Suprapubic skin (tissue), 4 donors: ENCODE measurements at regions not wholly inside any gene's neighbourhood (a gene's known extent, or its start where the extent isn't known, plus 50 kb on each side); places are given as distances from the start of the nearest gene placed in this dataset.

Source experiments
- DNase-seq, 2 donors: peaks; one replicate each; pipeline ENCODE4 v3.0.0-alpha.2; 2019; ENCODE audit warnings: low spot score in 2 of 2
- H3K27ac ChIP-seq: fragments of 200-600 bp; sonication (generic); one replicate; pipeline ENCODE4 v1.5.1; 2019
- H3K27me3 ChIP-seq: fragments of 200-600 bp; sonication (generic); one replicate; pipeline ENCODE4 v1.5.1; 2019
- H3K36me3 ChIP-seq: fragments of 200-600 bp; sonication (generic); one replicate; pipeline ENCODE4 v1.5.1; 2019
- H3K4me1 ChIP-seq: fragments of 200-600 bp; sonication (generic); one replicate; pipeline ENCODE4 v1.5.1; 2019
- H3K4me3 ChIP-seq: fragments of 200-600 bp; sonication (generic); one replicate; pipeline ENCODE4 v1.5.1; 2019; ENCODE audit warnings: mild to moderate bottlenecking
- H3K9me3 ChIP-seq: fragments of 200-600 bp; sonication (generic); one replicate; pipeline ENCODE4 v1.5.1; 2019
- EP300 ChIP-seq: sonication (generic); formaldehyde crosslinking; IDR thresholded peaks from one replicate; pipeline ENCODE4 v1.6.1; 2017; ENCODE audit warnings: antibody characterized with exemption
- POLR2A ChIP-seq, 2 donors: fragments of 450-650 bp; IDR thresholded peaks; one replicate each; pipeline ENCODE4 v1.6.1; 2017; ENCODE audit warnings: antibody characterized with exemption in 2 of 2, mild to moderate bottlenecking in 2 of 2, moderate library complexity in 2 of 2
- POLR2AphosphoS5 ChIP-seq, 3 donors: sonication (generic); formaldehyde crosslinking; IDR thresholded peaks; one replicate each; pipeline ENCODE4 v1.6.1; 2017; ENCODE audit warnings: antibody characterized with exemption in 3 of 3
- WGBS: methylation state at CpG from one replicate; pipeline ENCODE4 v1.1.5; 2018; 5-methylcytosine and 5-hydroxymethylcytosine counted together
- TF ChIP-seq, protein P1 (sequence below), 2 donors: fragments of 200-600 bp in 1 of 2; fragments of 450-650 bp in 1 of 2; sonication (generic) in 1 of 2; IDR thresholded peaks; one replicate each; pipeline ENCODE4 v1.5.1; 2016 to 2019; ENCODE audit warnings: antibody characterized with exemption in 2 of 2, mild to moderate bottlenecking in 1 of 2, moderate library complexity in 1 of 2

DNA sequence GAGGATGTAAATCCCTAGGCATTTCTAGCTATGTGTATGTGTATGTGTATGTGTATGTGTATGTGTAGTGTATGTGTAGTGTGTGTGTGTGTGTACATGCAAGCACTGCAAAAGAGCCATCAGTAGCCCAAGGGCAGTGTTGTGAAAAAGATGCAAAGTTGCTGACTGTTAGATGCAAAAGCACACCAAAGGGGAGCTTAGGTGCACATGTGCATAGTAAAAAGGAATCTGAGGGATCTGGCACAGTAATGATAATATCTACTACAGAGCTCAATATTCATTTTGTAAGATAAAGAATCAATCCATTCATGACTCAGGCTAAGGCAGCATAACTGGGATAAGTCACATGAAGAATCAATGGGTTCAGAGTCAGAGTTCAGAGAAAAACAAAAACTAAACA is 80.2 kb downstream of the TMEM47 start:
- Histone ChIP-seq H3K4me1 (no peaks in the 10 kb centered on the region), H3K27me3 (no peaks in the 10 kb centered on the region), H3K36me3 (no peaks in the 10 kb centered on the region), H3K27ac (no peak overlapping the region), H3K4me3 (no peak overlapping the region), H3K9me3 (no peaks in the 10 kb centered on the region)
- TF ChIP-seq EP300, result no peak
- TF ChIP-seq, protein P1, sequence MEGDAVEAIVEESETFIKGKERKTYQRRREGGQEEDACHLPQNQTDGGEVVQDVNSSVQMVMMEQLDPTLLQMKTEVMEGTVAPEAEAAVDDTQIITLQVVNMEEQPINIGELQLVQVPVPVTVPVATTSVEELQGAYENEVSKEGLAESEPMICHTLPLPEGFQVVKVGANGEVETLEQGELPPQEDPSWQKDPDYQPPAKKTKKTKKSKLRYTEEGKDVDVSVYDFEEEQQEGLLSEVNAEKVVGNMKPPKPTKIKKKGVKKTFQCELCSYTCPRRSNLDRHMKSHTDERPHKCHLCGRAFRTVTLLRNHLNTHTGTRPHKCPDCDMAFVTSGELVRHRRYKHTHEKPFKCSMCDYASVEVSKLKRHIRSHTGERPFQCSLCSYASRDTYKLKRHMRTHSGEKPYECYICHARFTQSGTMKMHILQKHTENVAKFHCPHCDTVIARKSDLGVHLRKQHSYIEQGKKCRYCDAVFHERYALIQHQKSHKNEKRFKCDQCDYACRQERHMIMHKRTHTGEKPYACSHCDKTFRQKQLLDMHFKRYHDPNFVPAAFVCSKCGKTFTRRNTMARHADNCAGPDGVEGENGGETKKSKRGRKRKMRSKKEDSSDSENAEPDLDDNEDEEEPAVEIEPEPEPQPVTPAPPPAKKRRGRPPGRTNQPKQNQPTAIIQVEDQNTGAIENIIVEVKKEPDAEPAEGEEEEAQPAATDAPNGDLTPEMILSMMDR (IDR thresholded peaks at IDR 0.05), result no peak
- no peak for TF ChIP-seq POLR2A (IDR thresholded peaks at IDR 0.05)
- TF ChIP-seq POLR2AphosphoS5 (IDR thresholded peaks at IDR 0.05), result no peak
- no peak for DNase-seq

- Histone ChIP-seq H3K36me3 (no peaks in the 10 kb centered on the region), H3K27me3 (no peaks in the 10 kb centered on the region), H3K4me3 (no peak overlapping the region), H3K27ac (no peak overlapping the region), H3K9me3 (no peaks in the 10 kb centered on the region), H3K4me1 (no peaks in the 10 kb centered on the region)
- WGBS, result 31% methylated on average over 2 of the region's 2 CpGs
- no peak for DNase-seq
- TF ChIP-seq, protein P1 (IDR thresholded peaks at IDR 0.05), result no peak
- no peak for TF ChIP-seq POLR2A (IDR thresholded peaks at IDR 0.05)
- no peak for TF ChIP-seq POLR2AphosphoS5 (IDR thresholded peaks at IDR 0.05)
These were observed 91.1 kb downstream of the TMEM47 start for GRCh38 chrX:34565981-34566380.

GRCh38 chrX:34563804-34564203 is 93.3 kb downstream of the TMEM47 start:
- Histone ChIP-seq H3K27ac (no peak overlapping the region), H3K36me3 (no peaks in the 10 kb centered on the region), H3K4me3 (no peak overlapping the region), H3K9me3 (no peaks in the 10 kb centered on the region), H3K27me3 (no peaks in the 10 kb centered on the region), H3K4me1 (no peaks in the 10 kb centered on the region)
- TF ChIP-seq POLR2AphosphoS5 (IDR thresholded peaks at IDR 0.05), result no peak
- 58% methylated on average over 1 of the region's 1 CpG for WGBS
- DNase-seq, result no peak

GRCh38 chrX:34563061-34563460 is 94.0 kb downstream of the TMEM47 start:
- H3K36me3 ChIP-seq, result no peaks in the 10 kb centered on the region
- TF ChIP-seq POLR2A (IDR thresholded peaks at IDR 0.05) (no peak), EP300 (no peak), POLR2AphosphoS5 (IDR thresholded peaks at IDR 0.05) (no peak)
- TF ChIP-seq, protein P1 (IDR thresholded peaks at IDR 0.05), result no peak
- H3K27ac ChIP-seq, result no peak overlapping the region
- H3K9me3 ChIP-seq, result no peaks in the 10 kb centered on the region
- no peaks in the 10 kb centered on the region for H3K4me1 ChIP-seq
- 40% methylated on average over 2 of the region's 2 CpGs for WGBS
- no peak for DNase-seq
- H3K4me3 ChIP-seq, result no peak overlapping the region
- no peaks in the 10 kb centered on the region for H3K27me3 ChIP-seq

DNA sequence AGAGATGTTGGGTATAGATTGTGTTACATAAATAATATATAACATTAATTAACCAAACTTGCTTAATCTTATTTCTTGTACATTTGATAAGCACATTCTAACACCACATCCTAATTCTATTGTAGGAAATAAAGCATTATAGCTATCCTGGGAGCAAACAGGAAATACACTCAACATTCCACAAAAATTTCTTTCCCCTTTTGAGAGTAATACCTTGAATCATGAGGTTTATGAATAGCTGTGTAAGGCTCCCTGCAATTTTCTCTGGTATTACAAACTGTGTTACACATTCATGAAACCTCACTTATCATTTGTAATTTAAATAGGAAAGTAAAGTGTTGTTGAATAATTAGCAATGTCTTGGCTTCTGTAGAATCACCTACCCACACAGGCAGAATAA is 95.1 kb downstream of the TMEM47 start:
- no peaks in the 10 kb centered on the region for H3K9me3 ChIP-seq
- no peak for DNase-seq
- no peaks in the 10 kb centered on the region for H3K36me3 ChIP-seq
- TF ChIP-seq, protein P1 (IDR thresholded peaks at IDR 0.05), result no peak
- TF ChIP-seq POLR2A (IDR thresholded peaks at IDR 0.05) (no peak), EP300 (no peak), POLR2AphosphoS5 (IDR thresholded peaks at IDR 0.05) (no peak)
- no peak overlapping the region for H3K27ac ChIP-seq
- H3K4me3 ChIP-seq, result no peak overlapping the region
- no peaks in the 10 kb centered on the region for H3K27me3 ChIP-seq
- no peaks in the 10 kb centered on the region for H3K4me1 ChIP-seq

DNA sequence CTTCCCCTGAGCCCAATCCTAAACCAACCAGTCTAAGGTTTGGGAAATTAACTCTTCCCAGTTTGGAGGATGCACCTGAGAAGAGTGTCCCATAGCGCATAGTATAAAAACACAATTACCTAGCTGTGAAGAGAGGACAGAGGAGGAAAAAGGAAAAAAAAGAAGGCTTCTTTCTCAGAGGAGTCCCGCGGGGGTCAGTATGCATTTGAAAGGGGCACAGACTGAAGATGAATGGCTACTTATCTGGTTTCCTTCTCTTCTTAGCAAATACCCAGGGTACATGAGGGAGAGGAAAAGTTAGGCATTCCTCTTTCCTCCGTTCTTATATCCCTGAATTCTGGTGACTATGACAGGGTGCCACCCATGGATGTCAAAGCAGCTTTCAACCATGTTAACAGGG is 96.9 kb downstream of the TMEM47 start:
- Histone ChIP-seq H3K27ac (no peak overlapping the region), H3K4me1 (no peaks in the 10 kb centered on the region), H3K9me3 (no peaks in the 10 kb centered on the region), H3K27me3 (no peaks in the 10 kb centered on the region), H3K4me3 (no peak overlapping the region), H3K36me3 (no peaks in the 10 kb centered on the region)
- WGBS, result 51% methylated on average over 4 of the region's 4 CpGs
- TF ChIP-seq POLR2A (IDR thresholded peaks at IDR 0.05) (no peak), EP300 (no peak), POLR2AphosphoS5 (IDR thresholded peaks at IDR 0.05) (no peak)
- TF ChIP-seq, protein P1 (IDR thresholded peaks at IDR 0.05), result no peak
- DNase-seq, result no peak
